ENCODE measurements at regions not wholly inside any gene's neighbourhood (a gene's known extent, or its start where the extent isn't known, plus 50 kb on each side); places are given as distances from the start of the nearest gene placed in this dataset.

DNA sequence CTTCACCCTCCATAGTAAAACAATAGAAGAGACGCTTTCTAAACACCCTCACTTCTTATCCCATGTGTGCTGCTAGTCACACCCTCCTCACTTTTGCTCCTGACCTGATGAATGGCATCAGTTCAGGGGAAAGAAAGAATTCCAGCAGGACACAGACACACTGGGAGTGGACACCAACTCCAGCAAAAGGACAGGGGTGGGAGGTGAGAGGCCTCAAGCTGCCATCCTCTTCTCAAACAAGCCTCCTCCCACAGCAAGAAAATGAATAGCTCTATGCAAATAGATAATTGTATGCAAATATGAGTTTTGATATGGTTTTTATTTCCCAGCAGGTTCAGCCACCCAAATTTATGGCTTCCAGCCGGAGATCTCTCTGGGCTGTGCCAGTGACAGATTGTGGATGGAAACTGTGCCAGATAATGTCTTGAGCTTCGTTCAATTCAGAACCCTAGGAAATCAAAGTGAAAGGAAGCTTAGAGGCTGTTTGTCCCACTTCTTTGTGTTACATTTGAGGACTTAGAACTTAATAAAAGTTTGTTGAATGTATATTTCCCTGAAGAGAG lies 209.3 kb upstream of the PPP2R3A start:
- intact Hi-C loops (cut with DNase I), result no loop called here
- TF ChIP-seq POLR2AphosphoS5 (IDR thresholded peaks at IDR 0.05) (no peak), POLR2A (IDR thresholded peaks at IDR 0.05) (no peak), EP300 (IDR thresholded peaks at IDR 0.05) (no peak)
- TF ChIP-seq, protein P1, sequence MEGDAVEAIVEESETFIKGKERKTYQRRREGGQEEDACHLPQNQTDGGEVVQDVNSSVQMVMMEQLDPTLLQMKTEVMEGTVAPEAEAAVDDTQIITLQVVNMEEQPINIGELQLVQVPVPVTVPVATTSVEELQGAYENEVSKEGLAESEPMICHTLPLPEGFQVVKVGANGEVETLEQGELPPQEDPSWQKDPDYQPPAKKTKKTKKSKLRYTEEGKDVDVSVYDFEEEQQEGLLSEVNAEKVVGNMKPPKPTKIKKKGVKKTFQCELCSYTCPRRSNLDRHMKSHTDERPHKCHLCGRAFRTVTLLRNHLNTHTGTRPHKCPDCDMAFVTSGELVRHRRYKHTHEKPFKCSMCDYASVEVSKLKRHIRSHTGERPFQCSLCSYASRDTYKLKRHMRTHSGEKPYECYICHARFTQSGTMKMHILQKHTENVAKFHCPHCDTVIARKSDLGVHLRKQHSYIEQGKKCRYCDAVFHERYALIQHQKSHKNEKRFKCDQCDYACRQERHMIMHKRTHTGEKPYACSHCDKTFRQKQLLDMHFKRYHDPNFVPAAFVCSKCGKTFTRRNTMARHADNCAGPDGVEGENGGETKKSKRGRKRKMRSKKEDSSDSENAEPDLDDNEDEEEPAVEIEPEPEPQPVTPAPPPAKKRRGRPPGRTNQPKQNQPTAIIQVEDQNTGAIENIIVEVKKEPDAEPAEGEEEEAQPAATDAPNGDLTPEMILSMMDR (IDR thresholded peaks at IDR 0.05), result no peak
- 42 to 57% methylated on average over 3 of the region's 3 CpGs for WGBS, 2 donors
- Histone ChIP-seq H3K9me3 (no peaks in the 10 kb centered on the region), H3K27ac (no peak overlapping the region), H3K4me1 (no peaks in the 10 kb centered on the region), H3K36me3 (no peaks in the 10 kb centered on the region), H3K27me3 (no peaks in the 10 kb centered on the region), H3K4me3 (no peak overlapping the region)
- no peak for DNase-seq

DNA sequence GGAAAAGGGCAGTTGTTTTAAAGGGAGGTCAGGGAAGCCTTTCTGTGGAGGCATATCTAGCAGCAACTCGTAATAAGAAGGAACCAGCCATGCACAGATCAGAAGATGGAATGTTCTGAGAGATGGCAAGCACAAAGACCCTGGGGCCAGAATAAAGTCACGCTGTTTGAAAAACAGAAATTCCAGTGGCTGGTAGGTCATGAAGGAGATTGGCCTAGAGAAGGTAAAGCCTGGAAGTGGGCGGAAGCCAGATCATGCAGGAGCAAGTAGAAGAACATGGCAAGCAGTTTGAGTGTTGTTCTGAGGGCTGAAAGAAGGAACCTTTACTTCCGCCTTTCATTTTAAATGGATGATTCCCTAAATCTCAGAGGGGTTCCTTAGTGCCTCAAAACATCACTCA lies 208.1 kb upstream of the PPP2R3A start:
- DNase-seq, result no peak
- Histone ChIP-seq H3K4me3 (no peak overlapping the region), H3K27me3 (no peaks in the 10 kb centered on the region), H3K4me1 (no peaks in the 10 kb centered on the region), H3K27ac (no peak overlapping the region), H3K9me3 (no peaks in the 10 kb centered on the region), H3K36me3 (no peaks in the 10 kb centered on the region)
- WGBS, 2 donors, result 91 to 96% methylated on average over 4 of the region's 4 CpGs
- no peak for TF ChIP-seq EP300 (IDR thresholded peaks at IDR 0.05)
- no peak for TF ChIP-seq POLR2A (IDR thresholded peaks at IDR 0.05)
- TF ChIP-seq POLR2AphosphoS5 (IDR thresholded peaks at IDR 0.05), result no peak
- TF ChIP-seq, protein P1 (IDR thresholded peaks at IDR 0.05), result no peak
- intact Hi-C loops (cut with DNase I), result no loop called here

DNA sequence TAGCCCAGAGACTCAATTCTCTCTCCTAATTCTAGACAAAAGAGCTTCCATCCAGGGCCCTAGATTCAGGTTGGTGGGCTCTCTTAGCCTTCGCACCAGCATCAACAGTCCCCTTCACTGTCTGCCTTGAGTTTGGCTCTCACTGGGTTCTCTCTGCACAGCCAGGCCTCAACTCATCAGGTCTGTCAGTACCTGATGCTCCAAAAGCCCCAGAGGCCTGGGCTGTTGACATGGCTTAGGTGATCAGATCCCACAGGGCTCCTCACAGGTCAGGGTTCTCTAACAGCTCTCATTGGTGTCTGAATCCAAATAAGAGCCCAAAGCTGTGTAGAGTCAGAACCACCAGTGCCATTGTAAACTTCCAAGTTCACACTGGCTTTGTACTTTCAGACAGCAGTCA lies 206.6 kb upstream of the PPP2R3A start:
- intact Hi-C loops (cut with DNase I), result no loop called here
- no peak overlapping the region for H3K27ac ChIP-seq
- no peaks in the 10 kb centered on the region for H3K9me3 ChIP-seq
- no peaks in the 10 kb centered on the region for H3K27me3 ChIP-seq
- no peaks in the 10 kb centered on the region for H3K36me3 ChIP-seq
- no peak overlapping the region for H3K4me3 ChIP-seq
- WGBS, 2 donors, result 93 to 97% methylated on average over 1 of the region's 1 CpG
- TF ChIP-seq EP300 (IDR thresholded peaks at IDR 0.05) (no peak), POLR2A (IDR thresholded peaks at IDR 0.05) (no peak), POLR2AphosphoS5 (IDR thresholded peaks at IDR 0.05) (no peak)
- TF ChIP-seq, protein P1 (IDR thresholded peaks at IDR 0.05), result no peak
- no peak for DNase-seq
- no peaks in the 10 kb centered on the region for H3K4me1 ChIP-seq

DNA sequence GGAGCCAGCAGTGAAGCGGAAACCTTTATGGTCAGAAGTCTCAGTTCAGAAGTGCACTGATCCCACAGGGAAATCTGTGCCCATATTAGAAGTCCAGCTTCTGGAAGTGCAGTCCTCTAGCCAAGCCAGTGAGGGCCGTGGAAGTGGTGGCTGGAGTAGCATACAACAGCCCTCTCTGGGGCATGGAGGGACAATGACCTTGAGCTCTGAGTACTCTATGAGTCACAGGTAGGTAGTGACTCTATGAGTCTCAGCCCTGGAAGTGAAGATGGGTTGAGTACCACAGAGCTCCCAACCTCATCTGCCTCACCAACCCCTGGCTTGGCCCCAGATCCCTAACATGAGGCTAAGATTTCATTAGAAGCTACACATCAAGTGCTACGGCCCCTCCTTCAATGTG lies 205.9 kb upstream of the PPP2R3A start:
- 93% methylated on average over 3 of the region's 3 CpGs for WGBS, 2 donors
- intact Hi-C loops (cut with DNase I), result no loop called here

More for the DNA sequence above, 205.9 kb upstream of the PPP2R3A start:
- Histone ChIP-seq H3K27ac (no peak overlapping the region), H3K9me3 (no peaks in the 10 kb centered on the region), H3K4me3 (no peak overlapping the region), H3K36me3 (no peaks in the 10 kb centered on the region), H3K27me3 (no peaks in the 10 kb centered on the region), H3K4me1 (no peaks in the 10 kb centered on the region)
- TF ChIP-seq, protein P1 (IDR thresholded peaks at IDR 0.05), result no peak
- no peak for TF ChIP-seq EP300 (IDR thresholded peaks at IDR 0.05)
- DNase-seq, result no peak

Measured in sigmoid colon (tissue), 6 donors.